ENCODE measurements at regions not wholly inside any gene's neighbourhood (a gene's known extent, or its start where the extent isn't known, plus 50 kb on each side); places are given as distances from the start of the nearest gene placed in this dataset.

- TF ChIP-seq CEBPZ (IDR thresholded peaks at IDR 0.05; ENCODE audit: low read length) (no peak), FOXK1 (CRISPR knock-in tag; IDR thresholded peaks at IDR 0.05; ENCODE audit: borderline replicate concordance, low read depth) (no peak), STAT5B (CRISPR knock-in tag; IDR thresholded peaks at IDR 0.05) (no peak), RERE (CRISPR knock-in tag; IDR thresholded peaks at IDR 0.05; ENCODE audit: low read depth) (no peak), MBNL3 (CRISPR knock-in tag; conservative IDR thresholded peaks at IDR 0.05) (no peak), SRY (CRISPR knock-in tag; IDR thresholded peaks at IDR 0.05) (no peak), PAXIP1 (CRISPR knock-in tag; conservative IDR thresholded peaks at IDR 0.05) (peak; percentile 13; the same call in 1 of the 2 replicates), ZFP37 (CRISPR knock-in tag; IDR thresholded peaks at IDR 0.05; ENCODE audit: borderline replicate concordance) (no peak), HNF1A (IDR thresholded peaks at IDR 0.05; ENCODE audit: low read depth) (no peak), HNF1A (CRISPR knock-in tag; IDR thresholded peaks at IDR 0.05; ENCODE audit: borderline replicate concordance) (no peak), RBAK (CRISPR knock-in tag; IDR thresholded peaks at IDR 0.05) (no peak)
These were observed 214.5 kb upstream of the ANKRD55 start (continued) for GRCh38 chr5:56447656-56448055.

Data from HepG2 (cell line).